Suppressor macrophage treated with lipopolysaccharide for 1 hour (primary cell): ENCODE measurements at regions not wholly inside any gene's neighbourhood (a gene's known extent, or its start where the extent isn't known, plus 50 kb on each side); places are given as distances from the start of the nearest gene placed in this dataset.
A peak's percentile ranks its signal among the peaks of the same experiment; 100 is the strongest.

Experiments
- DNase-seq, 3 donors: peaks; one replicate each; pipeline ENCODE4 v3.0.0-alpha.2; 2020 to 2022

DNA sequence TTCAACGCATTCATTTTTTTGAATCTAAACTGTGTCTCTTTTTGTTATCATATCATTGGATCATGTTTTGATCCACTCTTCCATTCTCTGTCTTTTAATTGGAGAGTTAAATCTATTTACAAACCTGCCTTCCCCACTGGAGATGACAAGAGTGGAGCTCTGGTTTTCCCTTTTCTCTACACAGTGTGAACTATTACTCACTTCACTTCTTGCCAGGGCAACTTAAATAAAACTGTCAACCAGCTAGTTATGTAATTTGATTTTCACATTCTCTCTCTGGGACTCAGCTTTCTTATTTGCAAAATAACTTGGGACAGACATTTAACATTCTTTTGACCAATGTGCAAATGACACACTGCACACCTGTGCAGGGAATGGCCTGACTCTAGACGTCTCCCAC is 230.8 kb upstream of the CST7 start:
- DNase-seq = no peak

- DNase-seq = no peak
Observed at GRCh38 chr20:24718696-24719095, 230.4 kb upstream of the CST7 start.

GRCh38 chr20:24720957-24721356 is 228.1 kb upstream of the CST7 start:
- no peak for DNase-seq

DNA sequence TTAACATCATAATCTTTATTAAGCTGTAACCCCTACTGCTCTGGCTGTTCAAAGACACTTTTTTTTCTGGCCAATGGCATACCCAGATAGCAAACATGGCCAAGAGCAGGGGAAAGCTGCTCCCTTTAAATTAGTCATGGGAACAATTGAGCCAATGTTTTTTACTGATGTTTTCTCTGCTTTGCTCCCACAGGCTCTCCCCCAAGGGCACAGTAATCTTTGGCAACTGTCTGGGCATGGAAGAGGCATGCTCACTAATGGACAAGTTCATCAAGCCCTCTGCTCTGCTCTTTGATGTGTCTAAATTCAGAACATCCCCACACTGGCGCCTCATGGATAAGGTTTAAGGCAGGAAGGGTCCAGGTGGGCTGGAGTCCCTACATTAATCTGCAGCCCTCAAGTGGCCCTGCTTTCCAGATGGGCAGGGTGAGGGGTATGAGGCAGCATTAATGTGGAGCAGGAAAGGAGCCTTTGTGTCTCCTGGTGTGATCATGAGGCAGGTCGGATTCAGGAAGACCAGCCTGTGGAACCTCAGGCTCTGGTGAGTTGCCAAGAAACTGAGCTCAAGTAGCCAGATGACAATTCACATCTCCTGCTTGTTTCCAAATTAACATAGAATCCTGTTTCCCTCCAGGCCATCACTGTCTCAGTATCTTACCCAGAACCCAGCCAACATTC is 227.0 kb upstream of the CST7 start:
- no peak for DNase-seq

DNA sequence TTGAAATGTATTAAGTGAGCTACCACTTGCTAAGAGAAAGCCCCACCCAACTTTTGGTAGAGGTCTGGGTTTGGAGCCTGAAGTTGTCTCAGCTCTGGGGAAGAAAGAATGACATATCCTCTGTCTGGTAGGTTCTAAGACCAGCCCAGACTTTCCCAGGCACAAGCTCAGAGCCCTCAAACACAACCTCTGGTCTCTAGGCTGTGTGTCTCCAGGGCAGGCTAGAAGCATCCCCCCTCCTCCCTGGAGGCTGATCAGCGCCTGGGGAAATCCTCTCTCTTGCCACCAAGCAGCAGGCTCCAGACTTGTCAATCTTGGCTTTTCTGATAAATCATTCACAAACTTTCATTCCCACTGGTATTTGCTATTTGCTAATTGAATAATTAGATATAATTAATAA is 226.5 kb upstream of the CST7 start:
- DNase-seq = no peak

DNA sequence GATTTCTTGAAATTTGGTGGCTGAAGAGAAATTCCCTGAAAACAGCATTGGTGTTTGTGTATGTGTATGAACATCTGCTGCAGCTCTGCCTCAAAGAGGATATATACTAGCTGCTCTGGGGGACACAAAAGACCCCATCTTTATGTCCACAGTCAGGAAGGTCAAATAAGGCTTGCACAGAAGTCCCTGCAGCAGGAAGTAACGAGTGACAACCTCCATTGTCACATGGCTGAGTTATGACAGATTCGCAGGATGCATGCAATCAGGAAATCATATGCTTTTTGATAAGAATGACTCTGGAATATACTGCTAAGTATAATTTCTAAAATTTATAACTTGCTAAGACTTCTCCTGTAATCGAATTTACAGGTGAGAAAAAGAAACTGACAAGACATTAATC is 225.9 kb upstream of the CST7 start:
- DNase-seq = peak; percentile 33 to 42 (median 38)

- DNase-seq = no peak
Observed at GRCh38 chr20:24723647-24724352, 225.3 kb upstream of the CST7 start.

GRCh38 chr20:24724982-24725533 is 224.0 kb upstream of the CST7 start:
- no peak for DNase-seq

DNA sequence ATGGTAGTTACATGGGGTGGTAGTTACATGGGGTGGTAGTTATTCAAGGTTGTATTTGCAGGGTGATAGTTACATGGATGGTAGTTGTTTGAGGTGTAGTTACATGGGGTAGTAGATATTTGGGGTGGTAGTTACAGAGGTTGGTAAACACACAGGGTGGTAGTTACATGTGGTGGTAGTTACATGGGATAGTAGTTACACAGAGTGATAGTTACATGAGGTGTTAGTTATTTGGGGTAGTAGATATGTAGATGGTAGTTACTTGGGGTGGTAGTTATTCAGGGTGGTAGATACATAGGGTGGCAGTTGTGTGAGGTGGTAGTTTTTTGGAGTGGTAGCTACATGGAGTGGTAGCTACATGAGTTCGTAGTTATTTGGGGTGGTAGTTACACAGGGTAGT is 221.3 kb upstream of the CST7 start:
- no peak for DNase-seq

DNA sequence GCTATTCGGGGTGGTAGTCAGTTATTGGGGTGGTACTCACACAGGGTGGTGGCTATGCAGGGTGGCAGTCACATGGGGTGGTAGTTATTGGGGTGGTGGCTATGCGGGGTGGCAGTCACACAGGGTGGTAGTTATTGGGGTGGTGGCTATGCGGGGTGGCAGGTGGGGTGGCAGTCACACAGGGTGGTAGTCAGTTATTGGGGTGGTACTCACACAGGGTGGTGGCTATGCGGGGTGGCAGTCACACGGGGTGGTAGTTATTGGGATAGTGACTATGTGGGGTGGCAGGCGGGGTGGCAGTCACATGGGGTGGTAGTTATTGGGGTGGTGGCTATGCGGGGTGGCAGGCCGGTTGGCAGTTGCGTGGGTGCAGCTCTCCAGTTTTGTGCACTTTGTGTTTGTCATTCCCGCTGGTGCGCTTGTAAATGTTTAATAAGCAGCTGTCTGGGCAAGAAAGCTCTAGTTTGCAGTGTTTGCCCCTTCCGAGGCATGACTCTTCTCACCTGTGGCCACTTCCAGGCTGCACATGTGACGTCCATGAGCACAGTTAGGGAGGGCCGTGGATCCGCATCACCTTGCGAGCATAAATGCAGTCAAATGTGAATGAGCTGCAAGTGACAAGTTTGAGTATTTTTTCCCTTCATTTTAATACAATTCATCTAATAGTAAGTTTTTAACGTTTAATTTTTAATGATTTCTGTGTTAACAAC is 219.0 kb upstream of the CST7 start:
- no peak for DNase-seq

GRCh38 chr20:24730750-24731149 is 218.3 kb upstream of the CST7 start:
- no peak for DNase-seq

DNA sequence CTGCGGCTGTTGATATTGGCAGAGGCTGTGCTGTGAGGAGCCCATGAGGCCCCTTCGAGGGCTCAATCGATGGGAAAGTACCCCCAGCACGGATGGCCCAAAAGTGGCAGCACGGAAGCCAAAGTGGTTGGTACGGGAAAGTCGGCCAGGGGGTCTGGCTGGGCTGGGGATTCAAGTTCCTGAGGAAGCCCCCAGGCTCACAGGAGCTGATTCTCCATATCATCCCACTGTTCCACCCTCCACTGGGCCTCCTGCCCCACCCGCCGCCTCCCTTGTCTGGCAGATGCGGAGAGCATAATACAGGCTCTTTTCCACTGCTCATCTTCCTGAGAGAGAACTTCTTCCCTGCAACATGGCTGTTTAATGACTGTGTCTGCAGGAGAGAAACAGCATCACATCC is 217.8 kb upstream of the CST7 start:
- no peak for DNase-seq

- no peak for DNase-seq
Observed at GRCh38 chr20:24732076-24732475, 217.0 kb upstream of the CST7 start.

DNA sequence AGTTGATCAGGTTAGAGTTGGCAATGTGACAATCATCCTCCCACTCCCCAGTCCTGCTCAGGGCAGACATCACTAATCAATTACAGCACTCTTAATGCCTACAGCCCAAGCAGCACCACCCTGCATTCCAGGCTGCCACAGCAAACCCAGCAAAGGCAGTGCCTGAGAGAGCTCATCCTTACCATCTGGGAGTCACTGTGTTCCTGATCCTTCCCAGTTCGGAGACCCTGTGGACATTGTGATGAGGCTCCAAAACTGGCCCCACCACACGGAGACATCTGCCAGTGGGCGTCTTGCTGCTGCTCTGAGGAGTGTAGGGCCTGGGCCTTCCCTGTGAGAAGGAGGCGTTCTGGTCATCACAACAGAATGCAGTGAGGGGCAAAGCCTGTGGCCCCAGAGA is 216.5 kb upstream of the CST7 start:
- DNase-seq = no peak

GRCh38 chr20:24733416-24733815 is 215.7 kb upstream of the CST7 start:
- DNase-seq = peak; percentile 12 to 27 (median 23)

DNA sequence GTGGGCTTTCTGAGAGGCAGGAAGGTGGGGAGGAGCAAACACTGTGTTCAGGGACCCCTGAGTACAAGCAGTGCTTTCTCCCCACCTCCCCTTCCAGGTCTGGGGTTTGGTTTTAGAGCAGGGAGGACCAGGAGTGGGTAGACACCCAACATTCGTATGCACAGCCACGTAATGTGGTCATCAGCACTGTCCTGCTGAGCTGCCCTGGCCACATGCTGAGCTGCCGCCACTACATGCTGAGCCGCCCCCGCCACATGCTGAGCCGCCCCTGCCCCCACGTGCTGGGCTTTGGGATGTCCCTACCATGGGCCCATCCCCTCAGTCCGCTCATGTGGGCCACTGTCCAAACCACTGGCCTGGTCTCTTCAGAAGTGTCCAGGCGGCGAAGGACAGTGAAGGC is 214.9 kb upstream of the CST7 start:
- DNase-seq = no peak

DNA sequence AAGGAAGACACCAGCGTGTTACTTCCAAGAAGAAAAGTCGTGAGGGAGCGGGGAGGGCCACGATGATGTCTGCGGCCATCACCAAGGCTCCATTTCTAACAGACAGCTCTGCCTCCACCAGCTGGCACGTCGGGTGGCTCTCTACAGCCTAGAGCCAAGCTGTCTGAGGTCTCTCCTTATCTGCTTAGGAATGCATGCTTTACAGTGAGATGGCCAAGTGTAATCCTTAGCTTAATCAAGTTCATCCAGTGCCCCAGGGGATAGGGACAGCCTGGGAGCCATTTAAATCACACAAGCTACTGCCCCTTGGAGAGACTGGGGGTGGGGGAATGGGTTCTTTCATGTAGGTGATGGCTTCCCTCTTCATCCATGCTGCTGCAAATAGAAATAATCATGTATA is 213.8 kb upstream of the CST7 start:
- DNase-seq = no peak

GRCh38 chr20:24736131-24736843 is 212.8 kb upstream of the CST7 start:
- DNase-seq = no peak

DNA sequence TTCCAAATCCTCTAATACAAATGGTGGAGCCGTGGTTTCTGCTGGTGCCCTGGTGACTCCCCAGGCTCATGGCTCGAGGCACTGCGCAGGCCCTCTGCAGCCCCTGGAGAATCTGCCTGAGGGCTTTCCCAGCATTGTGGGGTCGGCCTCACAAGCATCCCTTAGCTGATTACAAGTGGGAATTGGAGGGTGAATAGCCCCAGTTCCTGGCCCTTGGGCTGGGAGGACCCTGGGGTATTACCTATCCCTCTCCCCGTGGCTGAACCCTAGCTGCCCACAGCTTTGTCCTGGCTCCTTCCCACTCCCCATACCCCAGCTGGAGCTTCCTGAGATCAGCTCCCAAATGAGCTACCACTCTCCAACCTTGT is 212.2 kb upstream of the CST7 start:
- DNase-seq = no peak

- no peak for DNase-seq
Observed at GRCh38 chr20:24737212-24737850, 211.7 kb upstream of the CST7 start.

GRCh38 chr20:24738058-24738775 is 210.9 kb upstream of the CST7 start:
- DNase-seq = no peak
